OCI-LY7 (cell line): ENCODE measurements at regions not wholly inside any gene's neighbourhood (a gene's known extent, or its start where the extent isn't known, plus 50 kb on each side); places are given as distances from the start of the nearest gene placed in this dataset.

ENCODE experiments used
- BruUV-seq: library from RNA; stranded (reverse); fragments of 400-500 nt; replicated peaks from 2 replicates; lab custom pipeline; 2021; lab: Mats Ljungman, UMichigan
- CTCF ChIA-PET: fragments of 300-600 bp; sonication (Branson Sonifier 250); formaldehyde crosslinking; loops from one replicate; lab custom pipeline; 2022; ENCODE audit warnings: antibody characterized with exemption; ENCODE audit not compliant: unreplicated experiment; lab: Charles Lee
- POLR2A ChIA-PET: fragments of 300-600 bp; sonication (Branson Sonifier 250); formaldehyde crosslinking; loops from one replicate; lab custom pipeline; 2022; ENCODE audit warnings: antibody characterized with exemption; lab: Charles Lee
- DNase-seq: peaks from one replicate; pipeline ENCODE4 v3.0.0-alpha.2; 2015; ENCODE audit warnings: low spot score
- H2AFZ ChIP-seq: fragments of 200-600 bp; sonication (generic), shearing (Covaris generic); 2 replicates; pipeline ENCODE4 v1.6.1; 2014; ENCODE audit warnings: mild to moderate bottlenecking, antibody characterized with exemption, low read length, moderate library complexity
- H3K27ac ChIP-seq: fragments of 200-600 bp; sonication (generic); 2 replicates; pipeline ENCODE4 v1.5.1; 2014; ENCODE audit warnings: mixed run types, low read depth, mild to moderate bottlenecking, moderate library complexity, low read length, inconsistent platforms; ENCODE audit not compliant: poor library complexity, severe bottlenecking
- H3K36me3 ChIP-seq: fragments of 200-600 bp; sonication (generic); 2 replicates; pipeline ENCODE4 v1.6.1; 2014; ENCODE audit warnings: mild to moderate bottlenecking, antibody characterized with exemption, low read length, moderate library complexity, mixed read lengths; ENCODE audit not compliant: insufficient read depth
- H3K4me1 ChIP-seq: fragments of 200-600 bp; sonication (generic); 2 replicates; pipeline ENCODE4 v1.5.1; 2014; ENCODE audit warnings: mild to moderate bottlenecking, low read length; ENCODE audit not compliant: insufficient read depth, poor library complexity, severe bottlenecking
- H3K4me2 ChIP-seq: fragments of 200-600 bp; sonication (generic); 2 replicates; pipeline ENCODE4 v1.6.1; 2014; ENCODE audit warnings: mild to moderate bottlenecking, low read length
- H3K4me3 ChIP-seq: fragments of 200-600 bp; sonication (generic); 2 replicates; pipeline ENCODE4 v1.5.1; 2014; ENCODE audit warnings: mild to moderate bottlenecking, low read depth, low read length; ENCODE audit not compliant: poor library complexity, severe bottlenecking
- H3K79me2 ChIP-seq: fragments of 200-600 bp; sonication (generic); 2 replicates; pipeline ENCODE4 v1.6.1; 2016; ENCODE audit warnings: low read depth, mild to moderate bottlenecking, low read length, moderate library complexity, mixed read lengths; ENCODE audit not compliant: insufficient read depth
- H3K9me2 ChIP-seq: fragments of 200-600 bp; sonication (generic); 2 replicates; pipeline ENCODE4 v1.6.1; 2016; ENCODE audit warnings: mild to moderate bottlenecking, low read length, mixed read lengths; ENCODE audit not compliant: insufficient read depth
- H3K9me3 ChIP-seq: fragments of 200-600 bp; sonication (generic); 2 replicates; pipeline ENCODE4 v1.6.1; 2014; ENCODE audit warnings: mild to moderate bottlenecking, mixed run types, low read length, mixed read lengths
- H4K20me1 ChIP-seq: fragments of 200-600 bp; sonication (generic); 2 replicates; pipeline ENCODE4 v1.6.1; 2014; ENCODE audit warnings: mild to moderate bottlenecking, antibody characterized with exemption, low read length, moderate library complexity, mixed read lengths; ENCODE audit not compliant: insufficient read depth
- CTCF ChIP-seq: fragments of 200-600 bp; sonication (generic); conservative IDR thresholded peaks from 2 replicates; pipeline ENCODE4 v1.5.1; 2014; ENCODE audit warnings: mild to moderate bottlenecking, antibody characterized with exemption, low read length, moderate library complexity, mixed read lengths
- EZH2phosphoT487 ChIP-seq: fragments of 200-600 bp; sonication (generic); IDR thresholded peaks from 2 replicates; pipeline ENCODE4 v1.6.1; 2018; ENCODE audit warnings: low read depth, borderline replicate concordance, mild to moderate bottlenecking, mixed run types, antibody characterized with exemption, low read length, moderate library complexity, mixed read lengths
- intact Hi-C: fragments of 100-400 bp; cut with micrococcal nuclease; formaldehyde crosslinking; loops from one replicate; pipeline ENCODE4 v1.10.0; 2022; ENCODE audit not compliant: unreplicated experiment

DNA sequence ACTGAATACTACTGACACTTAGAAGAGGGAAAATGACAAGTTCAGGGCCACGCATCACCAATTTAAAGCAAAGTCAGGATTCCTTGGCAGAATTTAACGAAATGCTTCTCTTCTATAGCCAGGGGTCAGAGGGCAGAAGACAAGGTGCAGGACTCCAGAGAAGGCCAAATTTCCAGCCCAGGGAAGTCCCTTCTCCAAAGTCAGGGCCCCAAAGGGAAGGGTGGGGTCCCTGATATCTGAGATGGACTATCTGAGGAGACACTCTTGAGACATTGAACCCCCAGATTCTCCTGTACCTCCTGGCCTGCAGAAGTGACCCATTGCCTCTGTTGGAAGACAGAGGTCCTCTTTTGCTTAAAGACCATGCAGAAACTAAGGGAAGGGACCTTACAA lies 91.2 kb downstream of the RPS6KA4 start:
- CTCF ChIA-PET: interaction anchor here (0.7 to 1.8 kb wide), 2 partner anchors 165 to 201 kb away, joined by 3 to 9 read pairs; no protein-coding TSS in a partner anchor

DNA sequence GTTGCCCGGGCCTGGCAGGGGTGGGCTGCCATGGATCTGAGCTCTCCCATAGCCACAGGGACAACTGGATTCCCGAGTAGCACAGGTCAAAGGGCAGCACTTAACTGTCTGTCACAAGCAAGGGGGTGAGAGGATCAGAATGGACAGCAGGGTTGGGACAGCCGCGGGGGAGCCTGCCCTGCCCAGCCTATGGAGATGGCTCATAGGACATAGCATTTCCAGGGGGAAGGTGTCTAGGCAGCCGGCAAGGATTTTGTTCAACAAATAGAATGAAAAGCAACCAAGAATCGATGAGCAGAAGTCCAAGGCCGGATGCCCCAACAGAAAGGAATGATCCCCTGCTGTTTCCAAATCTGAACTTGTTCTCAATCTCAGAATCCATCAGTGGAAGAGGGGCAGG lies 92.9 kb downstream of the RPS6KA4 start:
- Histone ChIP-seq H3K36me3 (no peaks in the 10 kb centered on the region), H3K79me2 (no peaks in the 10 kb centered on the region), H3K4me2 (no peak overlapping the region), H3K27ac (no peak overlapping the region), H3K4me3 (no peak overlapping the region), H3K9me3 (no peaks in the 10 kb centered on the region), H3K9me2 (no peaks in the 10 kb centered on the region), H3K4me1 (peaks cover 22% of the 10 kb centered on the region), H4K20me1 (no peaks in the 10 kb centered on the region), H2AFZ (no peak overlapping the region)
- no peak for DNase-seq
- ChIA-PET CTCF (interaction anchor here (0.6 kb wide), 1 partner anchor 967 kb away, joined by 3 read pairs; no protein-coding TSS in a partner anchor), POLR2A (no interaction called here)
- TF ChIP-seq CTCF (no peak), EZH2phosphoT487 (no peak)
- no TSS peak for BruUV-seq
- intact Hi-C loops: no loop called here

More for the DNA sequence above, 91.2 kb downstream of the RPS6KA4 start:
- TF ChIP-seq CTCF: no peak
- TF ChIP-seq EZH2phosphoT487: no peak
- H4K20me1 ChIP-seq: no peaks in the 10 kb centered on the region
- DNase-seq: no peak
- no peak overlapping the region for H3K4me3 ChIP-seq
- H3K36me3 ChIP-seq: no peaks in the 10 kb centered on the region
- BruUV-seq: no TSS peak
- no peak overlapping the region; the same call in 1 of the 2 replicates for H3K4me2 ChIP-seq
- no peaks in the 10 kb centered on the region for H3K79me2 ChIP-seq
- no peaks in the 10 kb centered on the region for H3K9me3 ChIP-seq
- no peaks in the 10 kb centered on the region for H3K9me2 ChIP-seq
- peaks cover 22% of the 10 kb centered on the region for H3K4me1 ChIP-seq
- H3K27ac ChIP-seq: no peak overlapping the region
- intact Hi-C loops: no loop called here
- POLR2A ChIA-PET: no interaction called here
- no peak overlapping the region for H2AFZ ChIP-seq

DNA sequence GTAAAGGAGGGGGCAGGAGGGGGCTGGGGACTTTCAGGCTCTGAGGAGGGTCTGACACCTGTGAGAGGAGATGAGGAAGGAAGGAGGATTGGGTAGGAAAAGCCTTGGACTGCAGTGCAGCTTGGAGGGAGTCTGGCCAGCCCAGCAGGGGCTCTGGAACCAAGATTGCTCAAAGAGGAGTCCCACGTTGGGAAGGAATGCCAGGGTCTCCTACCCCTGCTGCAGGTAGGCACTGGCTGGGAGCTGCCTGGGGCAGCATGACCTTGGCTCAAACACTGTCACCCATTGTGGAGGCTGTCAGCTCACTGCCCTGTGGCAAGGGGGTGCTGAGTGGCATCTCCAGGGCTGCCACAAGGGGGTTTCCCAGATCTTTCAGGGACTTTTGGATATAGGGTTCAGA lies 94.5 kb downstream of the RPS6KA4 start:
- CTCF ChIA-PET: no interaction called here
- TF ChIP-seq EZH2phosphoT487: no peak
- TF ChIP-seq CTCF: no peak
- BruUV-seq: no TSS peak

More for the DNA sequence above, 94.5 kb downstream of the RPS6KA4 start:
- no peak overlapping the region for H3K4me3 ChIP-seq
- intact Hi-C loops: no loop called here
- POLR2A ChIA-PET: interaction anchor here (0.8 kb wide), 1 partner anchor 20 kb away, joined by 4 read pairs; no protein-coding TSS in a partner anchor
- no peak for DNase-seq
- no peaks in the 10 kb centered on the region for H4K20me1 ChIP-seq
- H2AFZ ChIP-seq: no peak overlapping the region
- H3K27ac ChIP-seq: no peak overlapping the region
- H3K9me2 ChIP-seq: no peaks in the 10 kb centered on the region
- no peak overlapping the region for H3K4me2 ChIP-seq
- H3K4me1 ChIP-seq: peaks cover 10% of the 10 kb centered on the region
- H3K36me3 ChIP-seq: no peaks in the 10 kb centered on the region
- no peaks in the 10 kb centered on the region for H3K79me2 ChIP-seq
- no peaks in the 10 kb centered on the region for H3K9me3 ChIP-seq
